22Rv1 (cell line): ENCODE measurements at regions not wholly inside any gene's neighbourhood (a gene's known extent, or its start where the extent isn't known, plus 50 kb on each side); places are given as distances from the start of the nearest gene placed in this dataset.

Experiments used
- ZFX ChIP-seq: fragments of 450-650 bp; IDR thresholded peaks from 2 replicates; pipeline ENCODE4 v1.6.1; 2017; ENCODE audit warnings: antibody characterized with exemption, borderline replicate concordance
- TF ChIP-seq, protein P1 (sequence below): fragments of 450-650 bp; IDR thresholded peaks from 2 replicates; pipeline ENCODE4 v1.5.1; 2017; ENCODE audit warnings: mild to moderate bottlenecking

- TF ChIP-seq, protein P1, sequence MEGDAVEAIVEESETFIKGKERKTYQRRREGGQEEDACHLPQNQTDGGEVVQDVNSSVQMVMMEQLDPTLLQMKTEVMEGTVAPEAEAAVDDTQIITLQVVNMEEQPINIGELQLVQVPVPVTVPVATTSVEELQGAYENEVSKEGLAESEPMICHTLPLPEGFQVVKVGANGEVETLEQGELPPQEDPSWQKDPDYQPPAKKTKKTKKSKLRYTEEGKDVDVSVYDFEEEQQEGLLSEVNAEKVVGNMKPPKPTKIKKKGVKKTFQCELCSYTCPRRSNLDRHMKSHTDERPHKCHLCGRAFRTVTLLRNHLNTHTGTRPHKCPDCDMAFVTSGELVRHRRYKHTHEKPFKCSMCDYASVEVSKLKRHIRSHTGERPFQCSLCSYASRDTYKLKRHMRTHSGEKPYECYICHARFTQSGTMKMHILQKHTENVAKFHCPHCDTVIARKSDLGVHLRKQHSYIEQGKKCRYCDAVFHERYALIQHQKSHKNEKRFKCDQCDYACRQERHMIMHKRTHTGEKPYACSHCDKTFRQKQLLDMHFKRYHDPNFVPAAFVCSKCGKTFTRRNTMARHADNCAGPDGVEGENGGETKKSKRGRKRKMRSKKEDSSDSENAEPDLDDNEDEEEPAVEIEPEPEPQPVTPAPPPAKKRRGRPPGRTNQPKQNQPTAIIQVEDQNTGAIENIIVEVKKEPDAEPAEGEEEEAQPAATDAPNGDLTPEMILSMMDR, result no peak
- TF ChIP-seq ZFX, result no peak
Measured at GRCh38 chr3:101117980-101118379, 124.8 kb upstream of the ABI3BP start.
